VCaP (cell line): ENCODE measurements at regions not wholly inside any gene's neighbourhood (a gene's known extent, or its start where the extent isn't known, plus 50 kb on each side); places are given as distances from the start of the nearest gene placed in this dataset.

Experiments used
- H3K27ac ChIP-seq: fragments of 450-650 bp; 2 replicates; pipeline ENCODE4 v1.5.1; 2017
- TF ChIP-seq, protein P1 (sequence below): fragments of 450-650 bp; conservative IDR thresholded peaks from 2 replicates; pipeline ENCODE4 v1.5.1; 2017; ENCODE audit warnings: mild to moderate bottlenecking, moderate library complexity

DNA sequence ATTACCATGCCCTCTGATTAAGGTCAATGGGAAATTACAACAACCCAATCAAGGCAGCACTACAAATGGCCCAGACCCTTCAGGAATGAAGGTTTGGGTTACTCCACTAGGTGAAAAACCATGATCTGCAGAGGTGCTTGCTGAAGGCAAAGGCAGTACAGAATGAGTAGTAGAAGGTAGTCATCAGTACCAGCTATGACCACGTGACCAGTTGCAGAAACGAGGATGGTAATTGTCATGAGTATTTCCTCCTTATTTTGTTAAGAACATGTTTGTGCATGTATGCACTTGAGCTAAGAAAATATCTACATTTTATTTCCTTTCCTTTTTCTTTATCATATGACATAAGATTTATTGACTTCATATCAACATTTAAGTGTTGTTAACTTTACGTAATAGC is 607.1 kb downstream of the KCNT2 start:
- TF ChIP-seq, protein P1, sequence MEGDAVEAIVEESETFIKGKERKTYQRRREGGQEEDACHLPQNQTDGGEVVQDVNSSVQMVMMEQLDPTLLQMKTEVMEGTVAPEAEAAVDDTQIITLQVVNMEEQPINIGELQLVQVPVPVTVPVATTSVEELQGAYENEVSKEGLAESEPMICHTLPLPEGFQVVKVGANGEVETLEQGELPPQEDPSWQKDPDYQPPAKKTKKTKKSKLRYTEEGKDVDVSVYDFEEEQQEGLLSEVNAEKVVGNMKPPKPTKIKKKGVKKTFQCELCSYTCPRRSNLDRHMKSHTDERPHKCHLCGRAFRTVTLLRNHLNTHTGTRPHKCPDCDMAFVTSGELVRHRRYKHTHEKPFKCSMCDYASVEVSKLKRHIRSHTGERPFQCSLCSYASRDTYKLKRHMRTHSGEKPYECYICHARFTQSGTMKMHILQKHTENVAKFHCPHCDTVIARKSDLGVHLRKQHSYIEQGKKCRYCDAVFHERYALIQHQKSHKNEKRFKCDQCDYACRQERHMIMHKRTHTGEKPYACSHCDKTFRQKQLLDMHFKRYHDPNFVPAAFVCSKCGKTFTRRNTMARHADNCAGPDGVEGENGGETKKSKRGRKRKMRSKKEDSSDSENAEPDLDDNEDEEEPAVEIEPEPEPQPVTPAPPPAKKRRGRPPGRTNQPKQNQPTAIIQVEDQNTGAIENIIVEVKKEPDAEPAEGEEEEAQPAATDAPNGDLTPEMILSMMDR: no peak
- no peak overlapping the region for H3K27ac ChIP-seq

DNA sequence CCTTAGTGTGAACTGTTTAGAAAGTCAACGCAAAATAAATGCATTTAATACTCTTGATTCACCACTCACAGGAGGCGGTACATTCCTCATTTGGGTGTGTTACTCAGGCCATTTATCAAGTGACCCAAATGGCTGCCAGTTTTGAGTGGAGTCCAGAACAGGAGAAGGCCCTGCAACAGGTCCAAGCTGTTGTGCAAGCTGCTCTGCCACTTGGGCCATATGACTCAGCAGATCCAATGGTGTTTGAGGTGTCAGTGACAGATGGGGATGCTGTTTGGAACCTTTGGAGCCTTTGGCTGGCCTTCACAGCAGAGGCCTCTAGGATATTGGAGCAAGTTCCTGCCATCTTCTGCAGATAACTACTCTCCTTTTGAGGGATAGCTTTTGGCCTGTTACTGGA is 609.2 kb downstream of the KCNT2 start:
- no peak overlapping the region for H3K27ac ChIP-seq
- TF ChIP-seq, protein P1: no peak

DNA sequence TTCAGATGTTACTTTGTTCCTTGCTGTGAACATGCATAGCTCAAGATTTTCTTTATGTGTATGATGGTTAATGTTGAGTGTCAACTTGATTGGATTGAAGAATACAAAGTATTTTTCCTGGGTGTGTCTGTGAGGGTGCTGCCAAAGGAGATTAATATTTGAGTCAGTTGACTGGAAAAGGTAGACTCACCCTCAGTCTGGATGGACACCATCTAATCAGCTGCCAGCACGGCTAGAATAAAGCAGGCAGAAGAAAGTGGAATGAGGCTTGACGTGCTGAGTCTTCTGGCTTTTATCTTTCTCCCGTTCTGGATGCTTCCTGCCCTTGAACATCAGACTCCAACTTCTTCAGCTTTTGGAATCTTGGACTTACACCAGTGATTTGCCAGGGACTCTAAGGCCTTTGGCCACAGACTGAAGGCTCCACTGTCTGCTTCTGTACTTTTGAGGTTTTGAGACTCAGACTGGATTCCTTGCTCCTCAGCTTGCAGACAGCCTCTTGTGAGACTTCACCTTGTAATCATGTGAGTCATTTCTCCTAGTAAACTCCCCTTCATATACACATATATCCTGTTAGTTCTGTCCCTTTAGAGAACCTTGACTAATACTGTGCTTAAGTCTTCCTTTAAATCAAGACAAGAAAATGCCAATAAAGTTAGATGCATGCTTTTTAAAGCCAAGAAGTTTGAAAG is 626.6 kb downstream of the KCNT2 start:
- TF ChIP-seq, protein P1: no peak
- H3K27ac ChIP-seq: no peak overlapping the region

DNA sequence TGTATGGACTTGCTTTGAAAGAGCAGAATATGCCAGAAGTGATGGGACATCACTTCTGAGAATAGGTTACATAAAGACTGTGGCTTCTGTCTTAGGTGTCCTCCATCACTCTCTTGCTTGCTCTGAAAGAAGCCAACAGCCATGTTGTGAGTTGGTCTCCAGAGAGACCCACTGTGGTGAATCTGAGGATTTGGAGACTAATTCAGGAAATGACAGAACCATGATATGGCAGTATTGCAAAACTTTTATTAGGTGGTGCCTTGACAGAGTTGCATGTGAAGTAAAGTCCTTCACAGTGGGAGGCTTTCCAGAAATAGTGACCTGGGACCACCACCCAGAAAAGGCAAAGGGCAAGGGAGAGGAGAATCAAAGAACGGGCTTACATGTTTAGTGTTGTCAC is 628.6 kb downstream of the KCNT2 start:
- TF ChIP-seq, protein P1: no peak
- H3K27ac ChIP-seq: no peak overlapping the region

DNA sequence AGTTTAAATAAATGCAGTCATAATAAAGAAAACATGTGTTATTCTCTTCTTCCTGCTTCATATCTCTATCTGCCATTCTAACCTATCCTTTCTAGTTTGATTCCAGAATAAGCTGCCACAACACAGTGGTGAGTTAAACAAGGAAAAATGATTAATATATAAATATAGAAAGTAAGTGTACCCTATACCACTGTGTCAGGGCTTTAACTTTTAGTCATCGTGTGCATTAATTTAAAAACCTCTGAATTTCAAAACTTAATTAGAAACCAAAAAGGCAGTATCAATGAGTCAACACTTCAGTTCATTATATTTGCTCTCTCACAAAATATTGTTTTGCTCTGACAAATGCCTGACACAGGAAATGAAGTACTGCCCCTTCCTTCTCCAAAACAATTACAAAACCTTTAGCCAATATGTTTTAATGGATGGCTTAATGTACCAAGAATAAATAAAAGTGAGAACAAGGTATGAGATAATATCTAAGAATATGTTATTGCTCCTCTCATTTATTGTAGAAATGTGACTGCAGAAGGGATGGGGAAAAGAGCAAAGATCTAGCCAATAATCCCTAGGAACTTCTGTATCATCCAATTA is 634.8 kb downstream of the KCNT2 start:
- TF ChIP-seq, protein P1: no peak
- peak overlapping the region; percentile 37; the same call in 1 of the 2 replicates for H3K27ac ChIP-seq

DNA sequence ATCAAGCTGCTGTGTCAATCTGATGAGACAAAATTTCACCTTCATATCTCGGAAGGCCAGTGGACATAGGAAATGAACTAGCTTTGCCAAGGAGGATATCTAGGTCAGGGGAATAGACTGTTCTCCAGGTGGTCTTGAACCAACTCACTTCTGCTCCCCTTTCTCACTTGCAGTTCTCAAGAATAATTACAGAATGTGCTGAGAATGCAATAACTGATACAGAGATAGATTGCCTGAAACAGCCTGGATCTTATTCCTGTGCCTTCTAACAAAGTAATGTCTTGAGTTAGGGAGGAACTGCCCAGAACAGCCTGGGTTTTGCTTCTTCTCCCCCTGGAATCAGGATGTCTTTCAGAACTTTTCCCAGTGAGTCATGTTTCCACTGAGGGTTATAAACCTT is 636.7 kb downstream of the KCNT2 start:
- TF ChIP-seq, protein P1: no peak
- H3K27ac ChIP-seq: no peak overlapping the region

DNA sequence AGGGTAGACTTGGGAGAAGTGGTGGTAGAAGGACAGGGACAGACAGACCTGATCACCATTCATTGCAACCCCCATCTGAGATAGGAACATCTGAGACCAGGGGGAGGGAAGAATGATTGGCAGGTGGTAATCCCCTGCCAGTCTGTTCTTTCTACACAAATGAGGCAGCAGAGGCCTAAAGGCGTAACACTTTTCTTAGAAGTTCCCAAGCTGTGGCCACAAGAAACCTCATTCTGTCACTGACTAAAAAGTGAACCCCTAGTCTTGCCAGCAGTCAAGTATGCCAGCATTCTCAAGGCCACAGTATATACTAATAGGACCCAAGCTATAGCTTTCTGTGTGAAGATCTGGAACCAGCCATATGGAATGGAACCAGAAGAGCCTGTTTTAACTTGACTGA is 638.0 kb downstream of the KCNT2 start:
- TF ChIP-seq, protein P1: no peak
- no peak overlapping the region for H3K27ac ChIP-seq
